ENCODE measurements at regions not wholly inside any gene's neighbourhood (a gene's known extent, or its start where the extent isn't known, plus 50 kb on each side); places are given as distances from the start of the nearest gene placed in this dataset.

- no peak overlapping the region for H3K4me3 ChIP-seq (ENCODE audit: low read length)
- TF ChIP-seq CTCF (IDR thresholded peaks at IDR 0.05; ENCODE audit: insufficient read depth, low read depth, low read length, missing control alignments): no peak
- DNase-seq (ENCODE audit: low read depth): no peak
Observed at GRCh38 chr7:85529831-85530230, 343.0 kb upstream of the SEMA3D start.

- no peak overlapping the region for H3K4me3 ChIP-seq (ENCODE audit: low read length)
- no peak for TF ChIP-seq CTCF (IDR thresholded peaks at IDR 0.05; ENCODE audit: insufficient read depth, low read depth, low read length, missing control alignments)
- DNase-seq (ENCODE audit: low read depth): peak; percentile 6
Observed at GRCh38 chr7:85529201-85529600, 342.3 kb upstream of the SEMA3D start.

- TF ChIP-seq CTCF (IDR thresholded peaks at IDR 0.05; ENCODE audit: insufficient read depth, low read depth, low read length, missing control alignments): no peak
- no peak for DNase-seq (ENCODE audit: low read depth)
- H3K4me3 ChIP-seq (ENCODE audit: low read length): no peak overlapping the region
Observed at GRCh38 chr7:85528581-85528980, 341.7 kb upstream of the SEMA3D start.

GRCh38 chr7:85525676-85526075 is 338.8 kb upstream of the SEMA3D start:
- H3K4me3 ChIP-seq (ENCODE audit: low read length): no peak overlapping the region
- DNase-seq (ENCODE audit: low read depth): no peak
- no peak for TF ChIP-seq CTCF (IDR thresholded peaks at IDR 0.05; ENCODE audit: insufficient read depth, low read depth, low read length, missing control alignments)

- no peak for TF ChIP-seq CTCF (IDR thresholded peaks at IDR 0.05; ENCODE audit: insufficient read depth, low read depth, low read length, missing control alignments)
- DNase-seq (ENCODE audit: low read depth): no peak
- H3K4me3 ChIP-seq (ENCODE audit: low read length): no peak overlapping the region
Observed at GRCh38 chr7:85522070-85522469, 335.2 kb upstream of the SEMA3D start.

GRCh38 chr7:85521108-85521694 is 334.3 kb upstream of the SEMA3D start:
- no peak overlapping the region for H3K4me3 ChIP-seq (ENCODE audit: low read length)
- DNase-seq (ENCODE audit: low read depth): no peak
- no peak for TF ChIP-seq CTCF (IDR thresholded peaks at IDR 0.05; ENCODE audit: insufficient read depth, low read depth, low read length, missing control alignments)

- H3K4me3 ChIP-seq (ENCODE audit: low read length): no peak overlapping the region
- TF ChIP-seq CTCF (IDR thresholded peaks at IDR 0.05; ENCODE audit: insufficient read depth, low read depth, low read length, missing control alignments): no peak
- DNase-seq (ENCODE audit: low read depth): no peak
Observed at GRCh38 chr7:85520175-85520574, 333.3 kb upstream of the SEMA3D start.

All from epithelial cell of esophagus (primary cell).